Stimulated activated CD8-positive, alpha-beta memory T cell treated with anti-CD3 and anti-CD28 coated beads, Interleukin-4, amount 100 ng/mL, for 24 hours (primary cell): ENCODE measurements at regions not wholly inside any gene's neighbourhood (a gene's known extent, or its start where the extent isn't known, plus 50 kb on each side); places are given as distances from the start of the nearest gene placed in this dataset.

ENCODE experiments used
- DNase-seq: peaks from one replicate; pipeline ENCODE4 v3.0.0-alpha.2; 2020; ENCODE audit warnings: low read depth

DNA sequence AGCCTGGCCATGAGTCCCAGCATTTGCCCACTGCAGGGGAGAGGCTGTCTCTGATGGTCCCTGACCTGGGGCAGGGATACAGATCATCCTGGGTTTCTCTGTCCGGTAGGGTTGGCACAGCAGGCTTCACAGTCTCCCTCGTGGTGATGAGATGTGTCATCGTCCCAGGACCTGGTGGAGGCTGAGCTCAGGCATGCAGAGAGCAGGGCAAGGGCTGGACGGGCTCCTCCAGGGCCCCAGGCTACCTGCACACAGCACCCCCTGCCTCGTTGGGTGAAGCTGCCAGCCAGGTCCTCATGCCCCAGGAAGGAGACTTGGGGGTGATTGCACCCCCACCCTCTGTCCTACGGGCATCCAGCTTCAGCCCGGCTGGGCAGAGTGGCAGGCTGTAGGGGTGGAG is 155.8 kb upstream of the GSE1 start:
- no peak for DNase-seq

DNA sequence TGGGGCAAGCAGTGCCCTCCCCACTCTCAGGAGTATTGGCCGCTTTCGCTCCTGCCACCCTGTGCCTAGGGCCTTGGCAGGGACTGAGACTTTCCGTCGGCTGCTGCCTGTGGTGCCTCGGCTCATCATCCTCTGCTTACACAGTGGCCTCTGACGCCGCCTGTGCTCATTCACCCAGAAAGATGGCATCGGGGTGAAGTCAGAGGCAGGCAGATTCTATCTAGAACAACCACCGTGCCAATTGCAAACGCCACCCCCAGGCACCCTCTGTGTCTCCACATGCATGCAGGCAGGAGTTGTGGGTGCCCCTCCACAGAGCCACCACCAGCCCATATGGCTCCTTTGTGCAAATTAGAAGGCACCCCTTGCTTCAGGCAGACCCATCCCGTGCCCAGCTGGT is 154.2 kb upstream of the GSE1 start:
- DNase-seq = no peak

DNA sequence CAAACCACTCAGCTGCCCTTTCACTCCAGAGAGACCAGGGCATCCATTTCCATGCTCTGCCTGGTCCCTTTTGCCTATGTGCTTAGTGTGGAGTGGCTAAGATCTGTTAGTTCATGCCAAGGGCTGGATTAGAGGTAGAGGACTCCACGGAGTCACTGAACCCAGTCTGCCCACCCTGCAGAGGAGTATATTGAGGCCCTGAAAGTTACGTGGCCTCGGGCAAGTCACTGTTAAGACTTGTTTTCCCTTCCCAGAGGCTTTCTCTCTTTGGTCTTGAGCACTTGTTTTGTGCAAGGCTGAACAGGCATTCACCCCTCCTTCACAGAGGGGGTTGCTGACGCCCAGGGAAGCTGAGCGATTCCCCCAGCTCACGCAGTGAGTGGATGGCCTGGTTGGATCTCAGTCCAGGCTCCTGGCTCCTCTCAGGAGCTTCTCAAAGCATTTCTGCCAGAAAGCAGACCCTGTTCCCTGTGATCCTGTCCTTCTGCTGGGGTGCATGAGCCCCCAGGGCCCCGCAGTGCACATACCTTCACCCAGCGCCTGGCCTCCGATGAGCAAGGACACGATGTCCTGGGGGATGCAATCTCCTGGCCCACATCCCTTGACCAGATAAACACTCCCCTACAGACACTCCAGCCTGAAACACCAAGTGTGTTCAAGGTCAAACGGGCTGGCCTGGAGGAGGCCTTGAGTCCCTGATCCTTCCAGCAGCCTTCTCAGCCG is 153.4 kb upstream of the GSE1 start:
- no peak for DNase-seq

DNA sequence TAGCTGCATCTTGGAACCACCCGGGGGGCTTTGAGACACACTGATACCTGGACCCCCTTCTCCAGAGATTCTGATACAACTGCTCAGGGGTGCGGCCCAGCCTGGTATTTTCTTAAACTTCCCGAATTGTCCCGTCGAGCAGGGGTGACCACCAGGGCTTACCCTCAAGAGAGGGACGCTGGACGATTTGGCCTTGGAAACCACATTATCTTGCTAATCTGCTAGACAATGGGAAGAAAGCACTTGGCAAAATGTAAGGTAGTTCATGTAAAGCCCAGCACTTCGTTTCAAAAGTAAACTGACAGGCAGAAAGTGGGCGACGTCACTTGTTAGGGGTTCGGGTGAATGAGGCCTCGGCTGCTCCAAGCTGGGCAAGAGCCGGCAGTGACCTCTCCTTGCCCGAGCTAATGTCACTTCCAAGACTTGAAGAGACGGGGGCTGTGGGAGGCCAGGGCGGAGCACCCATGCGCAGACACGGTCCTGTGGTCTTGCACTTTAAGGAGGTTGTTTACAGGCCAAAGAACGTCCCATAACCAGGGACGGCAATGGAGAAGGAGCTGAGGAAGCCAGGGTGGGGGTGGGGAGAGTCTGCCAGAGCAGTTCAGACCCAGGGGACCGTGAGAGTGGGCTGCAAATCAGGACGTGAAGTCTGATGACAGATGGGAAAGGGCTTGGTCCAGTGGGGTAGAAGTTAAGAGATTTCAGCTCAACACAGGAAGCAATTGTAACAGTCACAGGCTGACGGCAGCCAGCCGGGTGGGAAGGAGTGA is 152.7 kb upstream of the GSE1 start:
- DNase-seq = no peak

DNA sequence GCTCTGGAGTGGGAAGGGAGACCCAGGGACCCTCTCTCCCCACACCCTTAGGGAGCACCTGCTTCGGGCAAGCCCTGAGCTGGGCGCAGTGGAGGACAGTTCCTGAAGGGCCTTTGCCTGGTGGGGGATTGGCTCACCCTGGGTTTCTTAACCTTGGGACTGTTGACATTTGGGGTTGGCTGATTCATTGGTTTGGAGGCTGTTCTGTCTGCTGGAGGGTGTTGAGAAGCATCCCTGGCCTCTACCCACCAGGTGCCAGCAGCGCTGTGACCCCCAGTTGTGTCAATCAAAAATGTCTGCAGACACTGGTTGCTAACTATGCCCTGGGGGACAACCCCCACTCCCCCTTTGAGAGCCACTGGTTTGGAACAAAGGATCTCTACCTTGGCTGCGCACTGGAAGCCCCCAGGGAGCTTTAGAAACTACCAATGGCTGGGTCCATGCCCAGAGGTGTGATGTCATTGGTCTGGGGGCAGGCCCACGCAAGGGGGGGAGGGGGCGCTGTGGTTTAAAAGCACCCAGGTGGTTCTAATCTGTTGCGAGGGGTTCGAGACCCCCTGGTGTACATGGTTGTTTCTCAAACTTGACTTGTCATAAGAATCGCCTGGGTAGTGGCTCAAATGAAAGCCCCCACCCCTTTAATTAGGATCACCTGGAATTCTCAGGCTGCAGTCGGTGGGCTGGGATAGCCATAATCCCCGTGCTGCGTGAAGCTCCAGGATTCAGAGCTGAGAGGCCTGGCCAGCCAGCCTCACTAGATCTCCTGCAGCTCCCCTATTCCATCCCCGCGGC is 151.9 kb upstream of the GSE1 start:
- no peak for DNase-seq

DNA sequence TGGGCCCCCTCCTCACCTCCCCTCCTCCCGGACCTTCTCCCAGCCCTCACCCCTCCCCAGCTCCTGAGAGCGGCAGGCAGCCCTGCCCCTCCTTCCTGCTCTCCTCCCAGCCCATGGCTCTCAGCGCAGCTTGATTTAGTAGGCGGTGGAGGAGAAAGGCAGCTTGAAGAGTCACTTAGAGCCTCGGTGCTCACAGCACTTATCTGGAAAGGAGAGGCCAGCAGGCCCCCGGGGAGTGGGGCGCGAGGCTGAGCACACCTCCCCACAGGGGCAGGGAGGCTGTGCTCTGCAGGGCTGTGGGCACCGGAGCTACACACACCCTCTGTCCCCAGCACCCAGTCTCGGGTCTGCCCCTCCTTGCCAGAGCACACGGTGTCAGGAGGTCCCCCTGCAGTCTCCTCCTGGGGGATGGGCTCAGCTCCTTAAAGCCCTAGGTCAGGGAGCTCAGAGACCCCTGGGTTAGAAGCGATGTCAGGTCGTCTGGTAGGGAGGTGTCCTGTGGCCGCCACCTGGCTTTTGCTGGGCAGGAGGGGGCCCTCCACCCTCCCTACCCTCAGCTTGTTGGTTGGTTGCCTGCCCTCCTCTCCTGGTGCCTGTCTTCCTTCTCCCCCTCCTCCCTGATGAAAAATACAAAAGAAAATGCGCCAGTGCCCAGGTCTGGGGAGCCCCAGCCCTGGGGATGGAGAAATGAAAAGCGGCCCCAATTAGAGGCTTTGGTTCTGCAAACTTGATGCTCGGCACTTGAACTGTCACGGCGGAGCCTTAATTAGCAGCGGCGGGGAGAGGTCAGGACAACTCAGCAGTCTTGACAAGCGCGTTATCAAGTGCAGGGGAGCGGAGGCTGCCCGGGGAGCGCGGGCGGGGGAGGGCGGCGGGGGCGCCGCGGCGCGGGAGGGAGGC is 151.1 kb upstream of the GSE1 start:
- DNase-seq = no peak

DNA sequence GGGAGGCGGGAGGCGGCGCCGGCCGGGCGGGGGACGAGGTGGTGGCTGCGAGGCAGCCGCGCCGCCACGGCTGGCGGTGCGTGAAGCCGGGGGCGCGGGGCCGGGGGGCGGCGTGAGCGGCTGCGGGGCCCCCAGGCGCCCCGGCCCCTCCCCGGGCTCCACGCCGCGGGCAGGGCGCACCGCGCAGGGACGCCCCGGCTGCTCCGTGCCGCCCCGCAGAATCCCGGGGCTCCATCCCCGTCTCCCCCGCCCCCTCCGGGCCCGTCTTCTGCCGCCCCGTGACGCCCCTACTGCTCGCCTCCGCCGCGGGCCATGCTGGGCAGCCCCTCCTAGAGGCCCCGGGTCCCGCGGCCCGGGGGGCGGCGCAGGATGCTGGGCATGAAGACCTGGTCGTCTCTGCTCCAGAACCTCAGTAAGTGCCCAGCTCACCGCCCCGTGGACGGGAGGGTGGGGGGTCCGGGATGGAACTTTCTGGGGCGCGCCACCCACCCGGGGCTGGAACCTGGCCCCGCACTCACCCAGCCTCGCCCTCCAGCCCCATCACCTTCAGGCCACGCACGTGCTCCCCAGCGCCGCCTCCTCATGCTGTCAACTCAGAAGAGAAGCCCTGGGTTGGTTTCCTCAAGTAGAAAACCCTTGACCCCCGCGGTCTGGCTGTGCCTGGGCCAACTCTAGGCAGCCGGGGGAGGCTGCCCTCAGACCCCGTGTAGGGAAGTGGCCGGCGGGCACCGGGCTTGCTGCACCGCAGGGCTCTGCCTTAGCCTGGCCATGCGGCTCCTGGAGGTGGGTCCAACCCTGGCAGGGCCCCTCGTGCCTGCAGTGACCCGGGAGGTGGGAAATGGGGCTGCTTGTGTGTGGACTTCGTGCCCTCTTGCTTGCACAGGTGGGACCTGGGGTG is 150.2 kb upstream of the GSE1 start:
- no peak for DNase-seq

DNA sequence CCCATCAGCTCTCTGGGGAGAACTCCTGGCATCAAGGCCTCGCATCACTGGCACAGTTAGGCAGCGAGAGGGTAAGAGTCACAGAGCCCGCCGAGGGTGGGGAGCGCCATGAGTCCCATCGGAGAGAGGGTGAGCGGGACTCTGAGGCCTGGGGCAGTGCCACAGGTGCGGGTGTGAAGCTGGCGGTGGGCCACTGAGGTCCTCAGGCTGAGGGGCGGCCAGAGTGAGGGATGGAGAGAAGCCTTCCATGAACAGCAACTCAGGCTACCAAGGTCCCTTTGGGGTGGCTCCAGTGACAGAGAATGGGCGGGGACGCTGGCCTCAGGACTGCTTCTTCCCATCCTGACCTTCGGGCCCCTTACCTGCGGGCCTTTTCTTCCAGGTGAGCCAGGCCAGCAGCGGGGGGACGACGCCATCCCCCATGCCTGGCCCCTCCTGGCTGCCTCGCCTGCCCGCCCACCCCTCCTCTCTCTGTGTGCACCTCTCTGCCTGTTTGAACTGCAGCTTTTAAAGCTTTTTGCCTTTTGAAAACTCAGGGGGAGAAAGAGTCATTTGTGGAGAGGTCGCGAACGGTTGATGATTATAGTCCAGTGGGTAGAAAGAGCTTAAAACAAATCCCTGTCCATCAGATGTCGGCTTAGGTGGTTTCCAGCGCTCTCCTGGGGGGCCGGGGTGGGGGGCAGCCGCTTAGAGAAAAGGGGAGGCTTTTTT is 149.3 kb upstream of the GSE1 start:
- DNase-seq = no peak

DNA sequence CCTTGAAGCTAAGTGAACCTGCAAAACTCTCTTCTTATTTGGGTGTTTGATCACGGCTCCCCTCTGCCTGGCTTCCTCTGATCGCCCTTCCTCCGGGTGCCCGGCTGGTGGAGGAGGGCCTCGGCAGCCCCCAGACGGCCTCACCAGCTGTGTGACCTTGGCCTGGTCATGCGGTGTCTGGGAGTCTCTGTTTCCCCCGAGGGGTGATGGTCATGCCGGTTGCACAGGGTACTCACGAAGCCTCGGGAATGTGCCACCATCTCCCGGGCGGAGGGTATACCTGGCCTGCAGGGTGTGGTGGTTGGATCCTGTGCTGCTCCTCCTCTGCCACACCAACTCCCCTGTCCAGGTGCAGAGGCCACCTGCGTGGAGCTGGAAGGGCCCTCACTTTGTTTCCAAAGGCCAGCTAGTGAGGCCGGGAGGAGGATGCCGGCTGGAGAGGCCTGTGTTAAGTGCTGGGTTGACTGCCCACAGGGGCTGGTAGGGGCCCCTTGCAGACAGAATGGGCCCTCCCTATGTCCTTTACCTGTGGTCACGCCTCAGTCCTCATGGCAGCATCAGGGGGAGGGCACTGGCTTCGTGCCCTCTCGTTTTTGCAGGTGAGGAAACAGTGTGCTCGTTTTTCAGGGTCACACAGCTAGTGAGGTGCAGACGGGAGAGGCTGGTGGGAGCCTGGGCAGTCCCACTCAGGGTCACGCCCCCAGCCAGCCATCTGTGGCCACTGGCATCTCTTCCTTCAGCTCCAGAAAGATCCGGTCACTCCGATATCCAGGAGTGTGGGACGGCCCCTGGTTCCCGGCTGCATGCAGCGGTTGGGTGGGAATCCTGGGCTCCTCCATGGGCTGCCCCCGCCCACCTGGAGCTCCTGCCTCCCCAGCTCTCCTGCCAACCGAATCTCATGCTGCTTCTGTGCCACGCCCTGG is 148.5 kb upstream of the GSE1 start:
- no peak for DNase-seq

DNA sequence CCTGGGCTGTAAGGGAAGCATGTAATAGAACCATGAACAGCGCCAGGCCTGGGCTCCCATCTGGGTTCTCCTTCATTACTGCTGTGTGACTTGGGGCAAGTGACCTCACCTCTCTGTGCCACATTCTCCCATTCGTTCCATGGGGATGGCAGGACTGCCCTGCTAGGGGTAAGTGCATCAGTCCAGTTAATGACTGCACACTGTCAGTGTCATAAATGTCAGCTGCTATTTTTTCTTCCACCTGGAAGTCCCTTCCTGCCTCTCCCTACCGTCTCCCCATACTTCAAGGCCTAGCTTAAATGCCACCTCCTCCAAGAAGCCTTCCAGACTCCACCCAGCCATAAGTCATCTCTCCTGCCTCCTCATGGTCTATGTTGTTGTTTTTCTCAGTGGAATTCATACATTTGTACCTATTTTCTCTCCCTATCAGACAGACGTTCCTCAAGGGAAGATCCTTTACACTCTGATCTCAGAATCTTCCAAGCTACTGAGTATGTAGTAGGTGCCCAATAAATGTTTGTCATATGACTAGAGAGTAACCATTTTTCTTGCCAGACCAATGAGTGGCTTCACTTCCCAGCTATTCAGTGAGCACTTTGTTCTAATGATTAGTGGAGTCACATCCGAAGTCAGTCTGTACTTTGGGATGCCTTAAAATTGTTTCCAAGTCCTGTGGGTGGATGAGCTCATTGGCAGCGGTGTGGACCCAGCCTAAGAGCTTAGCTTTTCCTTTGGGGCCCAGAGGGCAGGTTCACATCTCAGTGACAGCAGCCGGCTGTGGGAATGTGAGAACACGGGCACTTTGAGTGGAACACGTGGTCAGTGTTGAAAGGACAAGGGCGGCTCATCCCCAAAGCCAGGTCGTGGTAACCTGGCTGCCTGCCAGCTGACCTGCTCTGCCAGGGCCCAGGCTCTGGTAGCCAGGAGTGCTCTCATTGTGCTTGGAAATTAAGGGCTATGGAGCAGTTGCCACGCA is 147.5 kb upstream of the GSE1 start:
- no peak for DNase-seq

DNA sequence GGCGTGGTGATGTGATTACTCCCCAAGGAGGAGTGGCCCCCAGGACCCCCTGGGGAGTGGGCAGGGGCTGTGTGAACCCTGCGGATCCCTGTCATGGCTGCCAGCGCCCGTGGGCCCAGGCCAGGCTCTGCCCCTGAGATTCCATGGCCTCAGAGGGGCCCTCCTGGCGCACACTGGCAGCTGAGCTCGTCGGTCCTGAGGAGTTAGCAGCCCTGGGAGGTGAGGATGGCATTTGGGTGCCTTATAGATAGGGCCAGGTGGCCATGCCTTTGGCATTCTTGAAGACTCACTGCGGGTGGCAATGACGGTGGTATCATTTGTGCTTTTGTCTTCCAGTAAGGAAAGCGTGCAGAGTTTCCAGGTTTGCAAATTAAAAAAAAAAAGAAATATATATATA is 146.8 kb upstream of the GSE1 start:
- no peak for DNase-seq

DNA sequence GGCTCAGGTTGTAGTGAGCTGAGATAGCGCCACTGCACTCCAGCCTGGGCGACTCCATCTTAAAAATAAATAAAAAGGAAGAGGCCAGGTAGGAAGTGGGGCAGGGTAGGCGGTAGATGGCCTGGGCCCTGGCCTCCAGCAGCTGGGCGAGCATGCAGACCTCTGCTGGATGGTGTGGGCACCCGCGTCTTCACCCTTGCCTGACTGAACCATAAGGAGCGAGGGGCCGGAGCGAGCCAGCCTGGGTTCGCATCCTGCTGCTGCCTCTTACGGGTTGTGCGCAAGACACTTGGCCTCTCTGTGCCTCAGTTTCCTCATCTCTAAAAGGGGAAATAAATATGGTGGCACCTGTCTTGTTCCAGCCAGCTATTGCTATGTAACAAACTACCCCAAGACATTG is 146.1 kb upstream of the GSE1 start:
- DNase-seq = no peak

DNA sequence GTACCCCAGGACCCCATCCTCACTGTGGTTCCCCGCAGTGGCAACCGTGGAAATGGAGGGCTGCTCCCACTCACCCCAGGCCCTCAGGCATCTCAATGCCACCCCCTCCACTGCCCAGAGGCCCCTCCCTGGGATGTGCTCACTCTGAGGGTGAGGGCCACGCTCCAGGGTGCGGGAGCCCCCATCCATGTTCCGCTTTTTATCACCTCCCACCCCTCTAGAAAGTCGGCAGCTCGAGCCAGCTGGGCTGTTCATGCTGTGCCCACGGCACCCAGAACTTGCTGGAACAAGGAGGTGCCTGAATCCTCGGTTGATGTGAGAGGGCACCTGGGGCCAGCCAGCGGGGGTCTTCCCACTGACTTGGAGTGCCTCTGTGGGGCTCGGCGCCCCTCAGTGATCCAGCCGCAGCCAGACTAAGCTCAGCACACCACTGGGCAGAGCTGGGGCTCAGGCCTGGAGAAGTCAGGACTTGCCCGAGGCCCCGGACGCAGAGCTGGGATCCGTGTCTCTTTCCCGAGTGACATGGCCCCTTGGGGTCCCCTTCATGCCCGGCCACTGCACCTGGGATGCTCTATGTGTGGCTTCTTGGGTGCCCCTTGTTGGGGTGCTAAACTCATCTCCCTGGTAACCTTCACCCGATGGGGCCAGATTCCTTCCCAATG is 143.1 kb upstream of the GSE1 start:
- no peak for DNase-seq

DNA sequence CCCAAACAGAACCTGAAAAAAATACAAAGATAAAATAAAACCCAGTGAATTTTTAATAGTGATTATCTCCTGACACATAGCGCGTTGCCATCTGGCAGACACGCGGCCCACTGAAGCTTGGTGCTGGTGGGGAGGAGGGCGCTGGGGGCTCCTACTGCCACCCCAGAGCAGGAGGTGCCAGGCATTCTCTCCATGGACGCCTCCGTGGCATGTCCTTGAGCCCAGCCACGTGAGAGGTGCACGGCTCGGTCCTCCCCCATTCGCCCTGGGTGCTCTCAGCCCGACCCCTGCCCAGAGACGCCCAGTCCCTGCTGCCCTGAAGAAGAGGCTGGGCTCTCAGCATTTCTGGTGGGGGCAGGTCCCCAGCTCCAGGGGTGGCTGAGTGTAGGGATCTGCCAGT is 142.2 kb upstream of the GSE1 start:
- no peak for DNase-seq

DNA sequence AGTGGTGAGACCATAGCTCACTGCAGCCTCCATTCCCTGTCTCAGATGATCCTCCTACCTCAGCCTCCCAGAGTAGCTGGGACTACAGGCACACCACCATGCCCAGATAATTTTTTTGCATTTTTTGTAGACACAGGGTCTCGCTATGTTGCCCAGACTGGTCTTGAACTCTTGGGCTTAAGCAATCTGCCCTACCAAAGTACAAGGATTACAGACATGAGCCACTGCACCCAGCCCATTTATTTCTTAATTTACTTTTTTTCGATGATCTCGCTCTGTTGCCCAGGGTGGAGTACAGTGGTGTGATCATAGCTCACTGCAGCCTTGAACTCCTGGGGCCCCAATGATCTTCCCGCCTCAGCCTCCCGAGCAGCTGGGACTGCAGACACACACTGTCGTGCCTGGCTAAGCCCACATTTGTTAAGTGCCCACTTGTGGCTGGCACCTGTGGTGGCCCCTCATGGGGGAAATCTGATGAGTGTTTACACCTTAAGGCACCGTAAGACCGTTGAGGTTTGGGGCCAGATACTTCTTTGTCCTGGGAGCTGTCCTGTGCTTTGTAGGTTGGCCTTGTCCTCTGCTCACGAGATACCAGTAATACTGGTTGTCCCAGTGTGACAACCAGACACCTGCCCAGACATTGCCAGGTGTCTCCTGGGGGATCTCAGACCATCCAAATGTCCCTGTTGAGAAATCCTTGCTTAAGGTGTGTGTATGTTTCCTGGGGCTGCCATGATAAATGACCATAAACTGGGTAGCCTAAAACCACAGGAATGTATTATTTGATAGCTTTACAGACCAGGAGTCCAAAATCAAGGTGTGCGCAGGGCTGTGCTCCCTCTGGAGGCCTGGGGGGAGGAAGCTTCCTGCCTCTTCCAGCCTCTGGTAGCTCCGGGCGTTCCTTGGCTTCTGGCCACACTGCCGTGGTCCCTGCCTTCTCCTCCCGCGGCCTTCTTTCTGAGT is 141.4 kb upstream of the GSE1 start:
- DNase-seq = no peak

DNA sequence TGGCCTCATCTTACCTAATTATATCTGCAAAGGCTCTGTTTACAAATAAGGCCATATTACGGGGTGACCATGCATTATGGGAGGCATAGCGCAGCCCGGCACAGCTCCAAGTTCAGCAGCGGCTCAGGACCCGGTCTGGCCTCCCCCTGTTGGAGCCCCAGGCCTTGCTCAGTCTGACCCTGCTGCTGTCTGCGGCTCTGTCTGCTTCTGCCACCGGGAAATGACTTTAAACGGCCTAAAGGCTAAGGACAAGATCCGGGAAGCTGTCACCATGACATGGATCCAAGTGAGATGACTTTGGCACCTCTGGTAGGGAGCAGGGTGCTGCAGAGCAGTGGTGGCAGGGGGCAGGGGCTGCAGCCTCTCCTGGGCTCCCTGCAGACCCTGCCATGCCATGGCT is 140.6 kb upstream of the GSE1 start:
- no peak for DNase-seq
